ENCODE measurements at regions not wholly inside any gene's neighbourhood (a gene's known extent, or its start where the extent isn't known, plus 50 kb on each side); places are given as distances from the start of the nearest gene placed in this dataset.

GRCh38 chr4:59200992-59201391, 1999.1 kb upstream of the ADGRL3 start:
- Mint-ChIP-seq H3K4me3 (no peak overlapping the region), H3K27me3 (ENCODE audit: low read depth) (no peaks in the 10 kb centered on the region), H3K36me3 (no peaks in the 10 kb centered on the region), H3K27ac (no peak overlapping the region), H3K9me3 (peaks cover 8% of the 10 kb centered on the region), H3K4me1 (peaks cover 4% of the 10 kb centered on the region)
- no peak for TF ChIP-seq CTCF (IDR thresholded peaks at IDR 0.05; ENCODE audit: unreplicated experiment)
- DNase-seq (ENCODE audit: low spot score in 2 of 2, unreplicated experiment in 2 of 2): no peak

- Mint-ChIP-seq H3K36me3 (no peaks in the 10 kb centered on the region), H3K4me1 (peaks cover 18% of the 10 kb centered on the region), H3K27ac (no peak overlapping the region), H3K9me3 (no peaks in the 10 kb centered on the region), H3K27me3 (ENCODE audit: low read depth) (no peaks in the 10 kb centered on the region), H3K4me3 (no peak overlapping the region)
- no peak for DNase-seq (ENCODE audit: low spot score in 2 of 2, unreplicated experiment in 2 of 2)
- no peak for TF ChIP-seq CTCF (IDR thresholded peaks at IDR 0.05; ENCODE audit: unreplicated experiment)
These were observed 1982.1 kb upstream of the ADGRL3 start for GRCh38 chr4:59217910-59218631.

- Mint-ChIP-seq H3K4me3 (no peak overlapping the region), H3K4me1 (peaks cover 1% of the 10 kb centered on the region), H3K9me3 (peaks cover 4% of the 10 kb centered on the region), H3K27ac (no peak overlapping the region), H3K27me3 (ENCODE audit: low read depth) (no peaks in the 10 kb centered on the region), H3K36me3 (no peaks in the 10 kb centered on the region)
- no peak for DNase-seq (ENCODE audit: low spot score in 2 of 2, unreplicated experiment in 2 of 2)
- no peak for TF ChIP-seq CTCF (IDR thresholded peaks at IDR 0.05; ENCODE audit: unreplicated experiment)
These were observed 1977.9 kb upstream of the ADGRL3 start for GRCh38 chr4:59222221-59222620.

- no peak for DNase-seq (ENCODE audit: low spot score in 2 of 2, unreplicated experiment in 2 of 2)
- Mint-ChIP-seq H3K4me1 (peaks cover 1% of the 10 kb centered on the region), H3K27ac (no peak overlapping the region), H3K36me3 (no peaks in the 10 kb centered on the region), H3K4me3 (no peak overlapping the region), H3K27me3 (ENCODE audit: low read depth) (no peaks in the 10 kb centered on the region), H3K9me3 (peaks cover 4% of the 10 kb centered on the region)
- no peak for TF ChIP-seq CTCF (IDR thresholded peaks at IDR 0.05; ENCODE audit: unreplicated experiment)
These were observed 1976.7 kb upstream of the ADGRL3 start for GRCh38 chr4:59223292-59223941.

- Mint-ChIP-seq H3K27ac (no peak overlapping the region), H3K9me3 (peaks cover 58% of the 10 kb centered on the region), H3K36me3 (peaks cover 12% of the 10 kb centered on the region), H3K27me3 (ENCODE audit: low read depth) (no peaks in the 10 kb centered on the region), H3K4me3 (no peak overlapping the region), H3K4me1 (no peaks in the 10 kb centered on the region)
- no peak for DNase-seq (ENCODE audit: low spot score in 2 of 2, unreplicated experiment in 2 of 2)
- no peak for TF ChIP-seq CTCF (IDR thresholded peaks at IDR 0.05; ENCODE audit: unreplicated experiment)
These were observed 1961.9 kb upstream of the ADGRL3 start for GRCh38 chr4:59238212-59238611.

Measured in mesothelial cell of epicardium (in vitro differentiated cells).